GM23338 (cell line): ENCODE measurements at regions not wholly inside any gene's neighbourhood (a gene's known extent, or its start where the extent isn't known, plus 50 kb on each side); places are given as distances from the start of the nearest gene placed in this dataset.

Experiments used
- ATAC-seq: fragments of 200-7000 bp; cut with Tn5 transposase; 3 replicates; pipeline ENCODE4 v1.9.1; 2020
- DNase-seq: peaks from one replicate; pipeline ENCODE4 v3.0.0-alpha.2; 2015; ENCODE audit warnings: low spot score
- H2AFZ ChIP-seq: fragments of 200-600 bp; sonication (generic); 2 replicates; pipeline ENCODE4 v1.8.0; 2016; ENCODE audit warnings: antibody characterized with exemption, mild to moderate bottlenecking, moderate library complexity
- H3F3A ChIP-seq: fragments of 200-600 bp; sonication (generic); replicated peaks from 2 replicates; pipeline ENCODE4 v1.8.0; 2017; ENCODE audit warnings: antibody characterized with exemption, mixed run types, low read depth
- H3K27ac ChIP-seq: fragments of 200-600 bp; sonication (generic); 2 replicates; pipeline ENCODE4 v1.6.1; 2016; ENCODE audit warnings: low read depth
- H3K27me3 ChIP-seq: fragments of 200-600 bp; sonication (generic); 2 replicates; pipeline ENCODE4 v1.8.0; 2016; ENCODE audit warnings: mild to moderate bottlenecking, mixed run types, moderate library complexity; ENCODE audit not compliant: insufficient read depth
- H3K36me3 ChIP-seq: fragments of 200-600 bp; sonication (generic); 2 replicates; pipeline ENCODE4 v1.8.0; 2016; ENCODE audit warnings: mild to moderate bottlenecking; ENCODE audit not compliant: insufficient read depth
- H3K4me1 ChIP-seq: fragments of 200-600 bp; sonication (generic); 2 replicates; pipeline ENCODE4 v1.8.0; 2016; ENCODE audit warnings: mild to moderate bottlenecking, moderate library complexity; ENCODE audit not compliant: insufficient read depth
- H3K4me2 ChIP-seq: fragments of 200-600 bp; sonication (generic); 2 replicates; pipeline ENCODE4 v1.7.1; 2017; ENCODE audit warnings: mixed run types
- H3K4me3 ChIP-seq: fragments of 200-600 bp; sonication (generic); 2 replicates; pipeline ENCODE4 v1.6.1; 2016; ENCODE audit warnings: mixed run types
- H3K79me2 ChIP-seq: fragments of 200-600 bp; sonication (generic); replicated peaks from 2 replicates; pipeline ENCODE4 v1.8.0; 2017; ENCODE audit warnings: mild to moderate bottlenecking; ENCODE audit not compliant: insufficient read depth
- H3K9me2 ChIP-seq: fragments of 200-600 bp; sonication (generic); 2 replicates; pipeline ENCODE4 v1.8.0; 2017; ENCODE audit not compliant: insufficient read depth
- H4K20me1 ChIP-seq: fragments of 200-600 bp; sonication (generic); replicated peaks from 2 replicates; pipeline ENCODE4 v1.8.0; 2017; ENCODE audit warnings: mild to moderate bottlenecking; ENCODE audit not compliant: insufficient read depth
- H3K27ac Mint-ChIP-seq: 2 replicates; pipeline ENCODE4 v1.8.0; 2020; ENCODE audit warnings: inconsistent platforms, mild to moderate bottlenecking, moderate library complexity, mixed read lengths
- H3K27me3 Mint-ChIP-seq: 3 replicates; pipeline ENCODE4 v1.8.0; 2022; ENCODE audit warnings: low read depth, mild to moderate bottlenecking, moderate library complexity, mixed read lengths, inconsistent platforms; ENCODE audit not compliant: insufficient read depth, poor library complexity
- H3K36me3 Mint-ChIP-seq: 3 replicates; pipeline ENCODE4 v1.8.0; 2021; ENCODE audit warnings: low read depth, mild to moderate bottlenecking, inconsistent platforms, moderate library complexity, mixed read lengths
- H3K4me1 Mint-ChIP-seq: 3 replicates; pipeline ENCODE4 v1.8.0; 2020; ENCODE audit warnings: mild to moderate bottlenecking, inconsistent platforms, mixed read lengths
- H3K4me3 Mint-ChIP-seq: 3 replicates; pipeline ENCODE4 v1.8.0; 2021; ENCODE audit warnings: moderate library complexity, mild to moderate bottlenecking, inconsistent platforms, mixed read lengths
- H3K9me3 Mint-ChIP-seq: 3 replicates; pipeline ENCODE4 v1.8.0; 2020; ENCODE audit warnings: moderate library complexity, mild to moderate bottlenecking, inconsistent platforms, mixed read lengths
- CREB1 ChIP-seq: fragments of 250-450 bp; sonication (Bioruptor Pico); IDR thresholded peaks from 2 replicates; pipeline ENCODE4 v1.5.0; 2020; ENCODE audit warnings: low read depth, mild to moderate bottlenecking, moderate library complexity
- CTCF ChIP-seq, 2 experiments: fragments of 200-600 bp in 1 of 2; sonication (generic) in 1 of 2; conservative IDR thresholded peaks; 2 replicates each; pipeline versions ENCODE4 v1.5.1 to v1.6.1; 2016 to 2017; ENCODE audit warnings: antibody characterized with exemption in 2 of 2, low read depth in 2 of 2, mild to moderate bottlenecking in 2 of 2, moderate library complexity in 1 of 2
- EZH2 ChIP-seq: fragments of 200-600 bp; sonication (generic); IDR thresholded peaks from one replicate; pipeline ENCODE4 v1.8.0; 2017; ENCODE audit warnings: antibody characterized with exemption, mild to moderate bottlenecking, low read depth; ENCODE audit not compliant: unreplicated experiment
- EZH2phosphoT487 ChIP-seq: fragments of 200-600 bp; sonication (generic); IDR thresholded peaks from one replicate; pipeline ENCODE4 v1.8.1; 2018; ENCODE audit warnings: antibody characterized with exemption; ENCODE audit not compliant: unreplicated experiment
- JUNB ChIP-seq: IDR thresholded peaks from one replicate; pipeline ENCODE4 v1.6.1; 2016; ENCODE audit warnings: antibody characterized with exemption; ENCODE audit not compliant: unreplicated experiment
- STAT1 ChIP-seq: IDR thresholded peaks from one replicate; pipeline ENCODE4 v1.6.1; 2016; ENCODE audit warnings: antibody characterized with exemption; ENCODE audit not compliant: unreplicated experiment
- ZNF114 ChIP-seq: fragments of 250-450 bp; sonication (Bioruptor Pico); IDR thresholded peaks from 2 replicates; pipeline ENCODE4 v1.5.0; 2020; ENCODE audit warnings: mild to moderate bottlenecking, moderate library complexity
- ZNF331 ChIP-seq: fragments of 250-450 bp; sonication (Bioruptor Pico); IDR thresholded peaks from 2 replicates; pipeline ENCODE4 v1.5.0; 2020; ENCODE audit warnings: low read depth, mild to moderate bottlenecking, moderate library complexity
- TF ChIP-seq, protein P1 (sequence below): IDR thresholded peaks from 2 replicates; pipeline ENCODE4 v1.6.1; 2016; ENCODE audit warnings: antibody characterized with exemption

DNA sequence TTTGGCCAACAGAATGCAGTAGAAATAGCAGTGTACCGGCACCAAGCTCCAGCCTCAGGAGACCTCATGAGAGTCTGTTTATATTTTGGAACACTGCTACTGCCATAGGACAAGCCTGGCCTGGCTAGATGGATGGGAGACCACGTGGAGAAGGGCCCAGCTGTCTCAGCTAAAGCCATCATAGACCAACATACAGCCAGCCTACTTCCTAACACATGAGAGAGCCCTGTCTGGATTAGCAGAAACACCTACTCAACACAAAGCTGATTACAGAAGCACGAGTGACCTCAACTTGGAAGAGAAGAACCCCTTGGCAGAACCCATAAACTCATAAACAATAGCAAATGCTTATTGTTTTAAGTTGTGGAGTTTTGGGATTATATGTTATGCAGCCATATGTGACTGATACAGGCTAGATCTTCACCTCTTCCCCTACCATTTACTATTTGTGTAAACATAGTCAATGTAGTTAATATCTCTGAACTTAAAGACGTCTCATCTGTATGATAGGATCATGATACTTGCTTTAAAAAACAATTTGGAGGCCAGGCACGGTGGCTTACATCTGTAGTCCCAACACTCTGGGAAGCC lies 199.4 kb upstream of the ZNF217 start:
- H3K9me3 Mint-ChIP-seq: no peaks in the 10 kb centered on the region
- H3K4me1 Mint-ChIP-seq: peaks cover 28% of the 10 kb centered on the region
- Histone ChIP-seq H3F3A (no peaks in the 10 kb centered on the region), H3K79me2 (no peaks in the 10 kb centered on the region), H3K4me1 (peaks cover 22% of the 10 kb centered on the region), H4K20me1 (no peaks in the 10 kb centered on the region), H3K4me3 (no peak overlapping the region), H3K4me2 (no peak overlapping the region), H3K9me2 (no peaks in the 10 kb centered on the region), H3K27me3 (no peaks in the 10 kb centered on the region), H3K36me3 (no peaks in the 10 kb centered on the region), H2AFZ (no peak overlapping the region), H3K27ac (no peak overlapping the region)
- H3K4me3 Mint-ChIP-seq: no peak overlapping the region
- DNase-seq (no peak), ATAC-seq (no peak)
- H3K27me3 Mint-ChIP-seq: peaks cover 3% of the 10 kb centered on the region
- no peak overlapping the region for H3K27ac Mint-ChIP-seq
- TF ChIP-seq JUNB (no peak), CTCF (conservative IDR thresholded peaks at IDR 0.05; ENCODE audit: low read depth in 2 of 2) (no peak), CREB1 (no peak), ZNF114 (CRISPR knock-in tag) (no peak), EZH2phosphoT487 (no peak), ZNF331 (no peak), EZH2 (no peak)
- TF ChIP-seq, protein P1, sequence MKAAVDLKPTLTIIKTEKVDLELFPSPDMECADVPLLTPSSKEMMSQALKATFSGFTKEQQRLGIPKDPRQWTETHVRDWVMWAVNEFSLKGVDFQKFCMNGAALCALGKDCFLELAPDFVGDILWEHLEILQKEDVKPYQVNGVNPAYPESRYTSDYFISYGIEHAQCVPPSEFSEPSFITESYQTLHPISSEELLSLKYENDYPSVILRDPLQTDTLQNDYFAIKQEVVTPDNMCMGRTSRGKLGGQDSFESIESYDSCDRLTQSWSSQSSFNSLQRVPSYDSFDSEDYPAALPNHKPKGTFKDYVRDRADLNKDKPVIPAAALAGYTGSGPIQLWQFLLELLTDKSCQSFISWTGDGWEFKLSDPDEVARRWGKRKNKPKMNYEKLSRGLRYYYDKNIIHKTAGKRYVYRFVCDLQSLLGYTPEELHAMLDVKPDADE: no peak
- peaks cover 4% of the 10 kb centered on the region; the same call in 1 of the 3 replicates for H3K36me3 Mint-ChIP-seq

DNA sequence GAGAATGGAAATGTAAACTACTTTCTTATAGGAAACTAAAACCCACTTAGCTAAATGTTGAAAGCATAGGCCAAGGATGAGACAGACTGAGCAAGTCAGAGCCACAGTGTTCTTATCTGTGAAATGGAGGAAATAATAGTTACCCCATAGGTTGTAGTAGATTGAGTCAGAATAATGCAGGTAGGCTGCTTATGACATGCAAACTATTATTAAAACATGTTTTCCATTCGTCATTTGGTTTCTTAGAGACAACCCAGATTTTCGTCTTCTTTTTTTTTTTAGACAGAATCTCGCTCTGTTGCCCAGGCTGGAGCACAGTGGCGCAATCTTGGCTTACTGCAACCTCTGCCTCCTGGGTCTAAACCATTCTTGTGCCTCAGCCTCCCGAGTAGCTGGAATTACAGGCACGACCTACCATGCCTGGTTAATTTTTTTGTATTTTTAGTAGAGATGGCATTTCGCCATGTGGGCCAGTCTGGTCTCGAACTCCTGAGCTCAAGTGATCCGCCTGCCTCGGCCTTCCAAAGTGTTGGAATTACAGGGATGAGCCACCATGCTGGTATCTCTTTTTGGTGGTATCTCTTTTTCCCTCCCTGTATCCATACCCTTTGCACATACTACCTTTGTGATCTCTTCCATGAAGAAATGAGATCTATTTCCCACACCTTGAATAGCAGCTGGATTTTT lies 196.5 kb upstream of the ZNF217 start:
- no peaks in the 10 kb centered on the region for H3K27me3 ChIP-seq
- no peaks in the 10 kb centered on the region for H3K36me3 ChIP-seq
- H3K36me3 Mint-ChIP-seq: peaks cover 4% of the 10 kb centered on the region; the same call in 1 of the 3 replicates
- no peak overlapping the region for H3K4me3 ChIP-seq
- H3K27me3 Mint-ChIP-seq: peaks cover 3% of the 10 kb centered on the region
- H3K9me2 ChIP-seq: no peaks in the 10 kb centered on the region
- H3K4me1 Mint-ChIP-seq: peaks cover 45% of the 10 kb centered on the region
- 0 out of 2 replicates have a peak overlapping the region, but pooled peaks have one; percentile 21 for H3K27ac ChIP-seq
- H3F3A ChIP-seq: 0 out of 2 replicates have a peak, but pooled peaks cover 4% of the 10 kb centered on the region
- peaks cover 33% of the 10 kb centered on the region for H3K4me1 ChIP-seq
- no peaks in the 10 kb centered on the region for H4K20me1 ChIP-seq
- H3K9me3 Mint-ChIP-seq: no peaks in the 10 kb centered on the region
- no peak; the same call in 2 of the 3 replicates for ATAC-seq
- H3K4me3 Mint-ChIP-seq: no peak overlapping the region
- H3K4me2 ChIP-seq: peak overlapping the region; percentile 46; the same call in 1 of the 2 replicates
- H3K27ac Mint-ChIP-seq: peak overlapping the region; percentile 93
- no peak for DNase-seq
- peak overlapping the region; percentile 45 for H2AFZ ChIP-seq
- no peaks in the 10 kb centered on the region for H3K79me2 ChIP-seq
- TF ChIP-seq EZH2phosphoT487 (no peak), JUNB (no peak), ZNF331 (no peak), STAT1 (no peak), CTCF (conservative IDR thresholded peaks at IDR 0.05; ENCODE audit: low read depth in 2 of 2) (no peak), CREB1 (no peak)
